ENCODE measurements at regions not wholly inside any gene's neighbourhood (a gene's known extent, or its start where the extent isn't known, plus 50 kb on each side); places are given as distances from the start of the nearest gene placed in this dataset.

DNA sequence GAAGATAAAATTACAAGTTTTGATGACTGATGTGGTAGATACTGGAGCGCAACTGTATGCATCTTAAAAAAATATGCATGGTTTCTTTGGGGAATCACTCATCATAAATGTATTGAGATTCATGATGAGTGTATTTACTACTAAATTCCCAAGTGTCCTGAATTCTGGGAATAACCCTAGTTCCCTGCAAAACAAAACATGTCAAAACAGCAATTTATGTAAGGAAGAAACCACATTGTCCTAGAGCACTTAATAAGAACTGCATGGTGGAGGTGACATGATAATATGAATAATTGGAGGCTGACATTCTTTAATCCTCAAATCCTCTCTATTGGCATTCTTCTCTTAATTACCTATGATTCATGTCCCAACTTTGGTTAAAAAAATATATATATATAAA, 1804.7 kb downstream of the STIM2 start:
- H3K4me1 ChIP-seq (ENCODE audit: control insufficient read depth, insufficient read depth, low read length) = no peaks in the 10 kb centered on the region
- ATAC-seq = no peak
- ChIA-PET CTCF (no interaction called here), POLR2A (no interaction called here)
- H3K36me3 ChIP-seq (ENCODE audit: control insufficient read depth, insufficient read depth, low read length) = no peaks in the 10 kb centered on the region
- DNase-seq (ENCODE audit: low read depth, low spot score) = no peak
- in situ Hi-C loops (cut with HindIII; ENCODE audit: low pct_unique_long_range_greater_than_20kb, low sequenced_read_pairs) = no loop called here
- BruUV-seq (replicated peaks) = no TSS peak
- H3K27me3 ChIP-seq (ENCODE audit: control insufficient read depth, insufficient read depth, low read length) = no peaks in the 10 kb centered on the region
- TF ChIP-seq, protein P1, sequence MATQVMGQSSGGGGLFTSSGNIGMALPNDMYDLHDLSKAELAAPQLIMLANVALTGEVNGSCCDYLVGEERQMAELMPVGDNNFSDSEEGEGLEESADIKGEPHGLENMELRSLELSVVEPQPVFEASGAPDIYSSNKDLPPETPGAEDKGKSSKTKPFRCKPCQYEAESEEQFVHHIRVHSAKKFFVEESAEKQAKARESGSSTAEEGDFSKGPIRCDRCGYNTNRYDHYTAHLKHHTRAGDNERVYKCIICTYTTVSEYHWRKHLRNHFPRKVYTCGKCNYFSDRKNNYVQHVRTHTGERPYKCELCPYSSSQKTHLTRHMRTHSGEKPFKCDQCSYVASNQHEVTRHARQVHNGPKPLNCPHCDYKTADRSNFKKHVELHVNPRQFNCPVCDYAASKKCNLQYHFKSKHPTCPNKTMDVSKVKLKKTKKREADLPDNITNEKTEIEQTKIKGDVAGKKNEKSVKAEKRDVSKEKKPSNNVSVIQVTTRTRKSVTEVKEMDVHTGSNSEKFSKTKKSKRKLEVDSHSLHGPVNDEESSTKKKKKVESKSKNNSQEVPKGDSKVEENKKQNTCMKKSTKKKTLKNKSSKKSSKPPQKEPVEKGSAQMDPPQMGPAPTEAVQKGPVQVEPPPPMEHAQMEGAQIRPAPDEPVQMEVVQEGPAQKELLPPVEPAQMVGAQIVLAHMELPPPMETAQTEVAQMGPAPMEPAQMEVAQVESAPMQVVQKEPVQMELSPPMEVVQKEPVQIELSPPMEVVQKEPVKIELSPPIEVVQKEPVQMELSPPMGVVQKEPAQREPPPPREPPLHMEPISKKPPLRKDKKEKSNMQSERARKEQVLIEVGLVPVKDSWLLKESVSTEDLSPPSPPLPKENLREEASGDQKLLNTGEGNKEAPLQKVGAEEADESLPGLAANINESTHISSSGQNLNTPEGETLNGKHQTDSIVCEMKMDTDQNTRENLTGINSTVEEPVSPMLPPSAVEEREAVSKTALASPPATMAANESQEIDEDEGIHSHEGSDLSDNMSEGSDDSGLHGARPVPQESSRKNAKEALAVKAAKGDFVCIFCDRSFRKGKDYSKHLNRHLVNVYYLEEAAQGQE (IDR thresholded peaks at IDR 0.05; ENCODE audit: insufficient read depth in 1 of 2, low read depth in 2 of 2, low read length in 1 of 2) = no peak
- TF ChIP-seq POLR2AphosphoS5 (IDR thresholded peaks at IDR 0.05; ENCODE audit: low read depth, low read length) = no peak
- no peak for TF ChIP-seq SIN3A (IDR thresholded peaks at IDR 0.05; ENCODE audit: borderline replicate concordance, insufficient read depth, low read depth, low read length)
- no peak for TF ChIP-seq TCF7L2 (IDR thresholded peaks at IDR 0.05; ENCODE audit: low read depth, low read length)
- TF ChIP-seq, protein P2, sequence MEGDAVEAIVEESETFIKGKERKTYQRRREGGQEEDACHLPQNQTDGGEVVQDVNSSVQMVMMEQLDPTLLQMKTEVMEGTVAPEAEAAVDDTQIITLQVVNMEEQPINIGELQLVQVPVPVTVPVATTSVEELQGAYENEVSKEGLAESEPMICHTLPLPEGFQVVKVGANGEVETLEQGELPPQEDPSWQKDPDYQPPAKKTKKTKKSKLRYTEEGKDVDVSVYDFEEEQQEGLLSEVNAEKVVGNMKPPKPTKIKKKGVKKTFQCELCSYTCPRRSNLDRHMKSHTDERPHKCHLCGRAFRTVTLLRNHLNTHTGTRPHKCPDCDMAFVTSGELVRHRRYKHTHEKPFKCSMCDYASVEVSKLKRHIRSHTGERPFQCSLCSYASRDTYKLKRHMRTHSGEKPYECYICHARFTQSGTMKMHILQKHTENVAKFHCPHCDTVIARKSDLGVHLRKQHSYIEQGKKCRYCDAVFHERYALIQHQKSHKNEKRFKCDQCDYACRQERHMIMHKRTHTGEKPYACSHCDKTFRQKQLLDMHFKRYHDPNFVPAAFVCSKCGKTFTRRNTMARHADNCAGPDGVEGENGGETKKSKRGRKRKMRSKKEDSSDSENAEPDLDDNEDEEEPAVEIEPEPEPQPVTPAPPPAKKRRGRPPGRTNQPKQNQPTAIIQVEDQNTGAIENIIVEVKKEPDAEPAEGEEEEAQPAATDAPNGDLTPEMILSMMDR (IDR thresholded peaks at IDR 0.05) = no peak
- intact Hi-C loops (cut with micrococcal nuclease; ENCODE audit: unreplicated experiment) = no loop called here
- H3K9me3 ChIP-seq (ENCODE audit: control insufficient read depth, insufficient read depth, low read depth, low read length) = no peaks in the 10 kb centered on the region
- no peak overlapping the region for H3K4me3 ChIP-seq (ENCODE audit: low read depth in 2 of 2, low read length in 2 of 2)
- H3K27ac ChIP-seq (ENCODE audit: low read length) = no peak overlapping the region

DNA sequence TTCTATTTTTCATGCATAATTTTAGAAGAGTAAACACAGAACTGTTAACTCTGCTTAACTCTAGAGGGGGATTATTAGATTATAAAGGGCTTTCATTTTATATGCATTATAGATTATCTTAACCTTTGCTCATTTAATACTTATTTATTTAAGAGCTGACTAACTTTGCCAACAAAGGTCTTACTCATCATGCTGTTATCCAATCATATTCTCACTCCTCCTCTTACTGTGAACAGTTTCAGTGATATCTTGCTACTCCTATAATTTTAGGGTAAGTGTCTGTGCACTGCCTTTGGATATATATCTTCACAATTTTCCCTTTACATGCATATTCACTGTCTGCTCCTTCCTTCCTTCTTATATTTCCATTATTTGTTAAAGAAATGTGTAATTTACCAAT, 1814.9 kb downstream of the STIM2 start:
- no peak for ATAC-seq
- Histone ChIP-seq H3K27ac (ENCODE audit: low read length) (no peak overlapping the region), H3K4me3 (ENCODE audit: low read depth in 2 of 2, low read length in 2 of 2) (no peak overlapping the region), H3K27me3 (ENCODE audit: control insufficient read depth, insufficient read depth, low read length) (no peaks in the 10 kb centered on the region), H3K36me3 (ENCODE audit: control insufficient read depth, insufficient read depth, low read length) (no peaks in the 10 kb centered on the region), H3K9me3 (ENCODE audit: control insufficient read depth, insufficient read depth, low read depth, low read length) (no peaks in the 10 kb centered on the region), H3K4me1 (ENCODE audit: control insufficient read depth, insufficient read depth, low read length) (no peaks in the 10 kb centered on the region)
- no TSS peak for BruUV-seq (replicated peaks)
- in situ Hi-C loops (cut with HindIII; ENCODE audit: low pct_unique_long_range_greater_than_20kb, low sequenced_read_pairs) (no loop called here), intact Hi-C loops (cut with micrococcal nuclease; ENCODE audit: unreplicated experiment) (no loop called here)
- no peak for DNase-seq (ENCODE audit: low read depth, low spot score)
- ChIA-PET CTCF (no interaction called here), POLR2A (no interaction called here)
- TF ChIP-seq POLR2AphosphoS5 (IDR thresholded peaks at IDR 0.05; ENCODE audit: low read depth, low read length) = no peak
- TF ChIP-seq TCF7L2 (IDR thresholded peaks at IDR 0.05; ENCODE audit: low read depth, low read length) = no peak
- TF ChIP-seq SIN3A (IDR thresholded peaks at IDR 0.05; ENCODE audit: borderline replicate concordance, insufficient read depth, low read depth, low read length) = no peak
- TF ChIP-seq, protein P2 (IDR thresholded peaks at IDR 0.05) = no peak
- TF ChIP-seq, protein P1 (IDR thresholded peaks at IDR 0.05; ENCODE audit: insufficient read depth in 1 of 2, low read depth in 2 of 2, low read length in 1 of 2) = no peak

Measured in Panc1 (cell line).